ENCODE measurements at regions not wholly inside any gene's neighbourhood (a gene's known extent, or its start where the extent isn't known, plus 50 kb on each side); places are given as distances from the start of the nearest gene placed in this dataset.

DNA sequence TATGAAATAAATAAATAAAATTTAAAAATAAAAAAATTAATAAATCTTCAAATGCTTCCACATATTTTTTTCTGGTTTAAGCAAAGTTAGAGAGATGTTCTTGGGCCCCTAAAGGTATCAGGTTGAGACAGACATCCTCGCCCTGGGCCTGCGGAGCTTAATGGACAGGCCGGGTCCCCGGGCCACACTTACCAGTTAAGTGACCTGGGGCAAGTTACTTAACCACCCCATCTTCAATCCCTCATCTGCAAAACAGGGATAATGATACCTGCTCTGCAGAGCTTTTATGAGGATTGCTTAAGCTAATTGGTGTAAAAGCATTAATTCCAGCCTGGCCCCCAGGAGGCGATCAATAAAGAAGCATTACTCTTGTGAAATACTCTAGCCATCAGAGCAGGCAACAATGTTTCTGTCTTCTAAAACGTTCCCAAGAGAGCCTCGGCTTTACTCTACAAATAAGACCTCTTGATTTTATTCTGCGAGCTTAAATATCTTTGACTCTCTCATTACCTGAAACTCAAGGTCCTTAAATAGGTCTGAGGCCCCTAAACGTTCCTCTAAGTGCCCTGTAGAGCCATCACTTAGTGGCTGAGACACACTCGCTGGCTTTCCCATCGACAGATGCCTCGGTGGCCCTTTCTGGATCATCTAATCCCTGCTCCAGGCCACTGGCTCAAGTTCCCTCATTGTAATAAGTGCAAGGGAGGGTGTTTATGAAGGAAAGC, 81.1 kb upstream of the DIO3 start:
- ATAC-seq, result no peak
- POLR2A ChIA-PET, result no interaction called here
- H3K79me2 ChIP-seq (ENCODE audit: insufficient read depth, low read length), result no peaks in the 10 kb centered on the region

More for the DNA sequence above, 81.1 kb upstream of the DIO3 start:
- no peak for DNase-seq (ENCODE audit: low read depth, low spot score)
- Histone ChIP-seq H3K27ac (ENCODE audit: low read depth, low read length) (no peak overlapping the region), H2AFZ (ENCODE audit: low read depth, low read length, poor library complexity, severe bottlenecking) (no peak overlapping the region), H3K36me3 (ENCODE audit: control insufficient read depth in 1 of 2, insufficient read depth in 2 of 2, low read length in 2 of 2) (no peaks in the 10 kb centered on the region), H3K4me3 (replicated peaks in 1 of 2; ENCODE audit: low read depth in 1 of 2, low read length in 2 of 2) (no peak overlapping the region), H3K9me3 (ENCODE audit: control insufficient read depth in 1 of 2, insufficient read depth in 1 of 2, low read depth in 1 of 2, low read length in 2 of 2) (peaks cover 0 to 4% of the 10 kb centered on the region in 2 experiments; a peak in 1 of 4 replicates), H3K9me2 (ENCODE audit: insufficient read depth) (no peaks in the 10 kb centered on the region), H3K27me3 (ENCODE audit: insufficient read depth, low read length) (no peaks in the 10 kb centered on the region), H3K4me2 (ENCODE audit: low read length) (no peak overlapping the region), H3K9ac (ENCODE audit: low read length) (no peak overlapping the region), H3K4me1 (ENCODE audit: control insufficient read depth in 1 of 2, insufficient read depth in 2 of 2, low read length in 2 of 2) (peaks cover 26 to 30% of the 10 kb centered on the region in 2 experiments), H4K20me1 (ENCODE audit: insufficient read depth) (no peaks in the 10 kb centered on the region)
- BruUV-seq (replicated peaks), result no TSS peak
- intact Hi-C loops (cut with micrococcal nuclease), result no loop called here
- ChIA-PET CTCF (no interaction called here), RAD21 (ENCODE audit: low non-redundant PET in 1 of 2, low total read pairs in 2 of 2, uncharacterized antibody in 2 of 2, unreplicated experiment in 2 of 2) (no interaction called here)
- TF ChIP-seq, protein P1, sequence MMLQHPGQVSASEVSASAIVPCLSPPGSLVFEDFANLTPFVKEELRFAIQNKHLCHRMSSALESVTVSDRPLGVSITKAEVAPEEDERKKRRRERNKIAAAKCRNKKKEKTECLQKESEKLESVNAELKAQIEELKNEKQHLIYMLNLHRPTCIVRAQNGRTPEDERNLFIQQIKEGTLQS (IDR thresholded peaks at IDR 0.05), result no peak
- no peak for TF ChIP-seq ELF1 (IDR thresholded peaks at IDR 0.05; ENCODE audit: borderline replicate concordance, low read depth)
- no peak for TF ChIP-seq POLR2AphosphoS5 (IDR thresholded peaks at IDR 0.05; ENCODE audit: low read depth, low read length)
- no peak for TF ChIP-seq POLR2A (IDR thresholded peaks at IDR 0.05; ENCODE audit: borderline replicate concordance, extremely low read depth, insufficient read depth, insufficient read length)
- TF ChIP-seq, protein P2, sequence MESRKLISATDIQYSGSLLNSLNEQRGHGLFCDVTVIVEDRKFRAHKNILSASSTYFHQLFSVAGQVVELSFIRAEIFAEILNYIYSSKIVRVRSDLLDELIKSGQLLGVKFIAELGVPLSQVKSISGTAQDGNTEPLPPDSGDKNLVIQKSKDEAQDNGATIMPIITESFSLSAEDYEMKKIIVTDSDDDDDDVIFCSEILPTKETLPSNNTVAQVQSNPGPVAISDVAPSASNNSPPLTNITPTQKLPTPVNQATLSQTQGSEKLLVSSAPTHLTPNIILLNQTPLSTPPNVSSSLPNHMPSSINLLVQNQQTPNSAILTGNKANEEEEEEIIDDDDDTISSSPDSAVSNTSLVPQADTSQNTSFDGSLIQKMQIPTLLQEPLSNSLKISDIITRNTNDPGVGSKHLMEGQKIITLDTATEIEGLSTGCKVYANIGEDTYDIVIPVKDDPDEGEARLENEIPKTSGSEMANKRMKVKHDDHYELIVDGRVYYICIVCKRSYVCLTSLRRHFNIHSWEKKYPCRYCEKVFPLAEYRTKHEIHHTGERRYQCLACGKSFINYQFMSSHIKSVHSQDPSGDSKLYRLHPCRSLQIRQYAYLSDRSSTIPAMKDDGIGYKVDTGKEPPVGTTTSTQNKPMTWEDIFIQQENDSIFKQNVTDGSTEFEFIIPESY (IDR thresholded peaks at IDR 0.05; ENCODE audit: extremely low read depth, insufficient replicate concordance, low read length), result no peak
- TF ChIP-seq RAD21 (IDR thresholded peaks at IDR 0.05; ENCODE audit: low read depth), result no peak
- TF ChIP-seq CBX3 (IDR thresholded peaks at IDR 0.05; ENCODE audit: low read depth), result no peak
- TF ChIP-seq YY1 (IDR thresholded peaks at IDR 0.05; ENCODE audit: extremely low read depth, insufficient replicate concordance, low read depth, low read length), result no peak
- TF ChIP-seq CEBPB (IDR thresholded peaks at IDR 0.05; ENCODE audit: low read depth), result no peak
- TF ChIP-seq, protein P3, sequence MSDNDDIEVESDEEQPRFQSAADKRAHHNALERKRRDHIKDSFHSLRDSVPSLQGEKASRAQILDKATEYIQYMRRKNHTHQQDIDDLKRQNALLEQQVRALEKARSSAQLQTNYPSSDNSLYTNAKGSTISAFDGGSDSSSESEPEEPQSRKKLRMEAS (IDR thresholded peaks at IDR 0.05), result no peak
- no peak for TF ChIP-seq TCF7L2 (IDR thresholded peaks at IDR 0.05; ENCODE audit: borderline replicate concordance, extremely low read depth, insufficient read depth, insufficient read length)
- no peak for TF ChIP-seq EZH2 (IDR thresholded peaks at IDR 0.05)
- TF ChIP-seq, protein P4, sequence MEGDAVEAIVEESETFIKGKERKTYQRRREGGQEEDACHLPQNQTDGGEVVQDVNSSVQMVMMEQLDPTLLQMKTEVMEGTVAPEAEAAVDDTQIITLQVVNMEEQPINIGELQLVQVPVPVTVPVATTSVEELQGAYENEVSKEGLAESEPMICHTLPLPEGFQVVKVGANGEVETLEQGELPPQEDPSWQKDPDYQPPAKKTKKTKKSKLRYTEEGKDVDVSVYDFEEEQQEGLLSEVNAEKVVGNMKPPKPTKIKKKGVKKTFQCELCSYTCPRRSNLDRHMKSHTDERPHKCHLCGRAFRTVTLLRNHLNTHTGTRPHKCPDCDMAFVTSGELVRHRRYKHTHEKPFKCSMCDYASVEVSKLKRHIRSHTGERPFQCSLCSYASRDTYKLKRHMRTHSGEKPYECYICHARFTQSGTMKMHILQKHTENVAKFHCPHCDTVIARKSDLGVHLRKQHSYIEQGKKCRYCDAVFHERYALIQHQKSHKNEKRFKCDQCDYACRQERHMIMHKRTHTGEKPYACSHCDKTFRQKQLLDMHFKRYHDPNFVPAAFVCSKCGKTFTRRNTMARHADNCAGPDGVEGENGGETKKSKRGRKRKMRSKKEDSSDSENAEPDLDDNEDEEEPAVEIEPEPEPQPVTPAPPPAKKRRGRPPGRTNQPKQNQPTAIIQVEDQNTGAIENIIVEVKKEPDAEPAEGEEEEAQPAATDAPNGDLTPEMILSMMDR (IDR thresholded peaks at IDR 0.05 in 2 of 3, conservative IDR thresholded peaks at IDR 0.05 in 1 of 3; ENCODE audit: borderline replicate concordance in 1 of 3, insufficient read depth in 1 of 3, low read depth in 2 of 3, low read length in 2 of 3), result no peak
- TF ChIP-seq SIN3A (IDR thresholded peaks at IDR 0.05; ENCODE audit: low read depth), result no peak
- no peak for TF ChIP-seq JUND (IDR thresholded peaks at IDR 0.05)
- no peak for TF ChIP-seq SRF (IDR thresholded peaks at IDR 0.05; ENCODE audit: low read depth)
- TF ChIP-seq EGR1 (IDR thresholded peaks at IDR 0.05; ENCODE audit: low read depth), result no peak
- no peak for TF ChIP-seq ZNF274 (IDR thresholded peaks at IDR 0.05; ENCODE audit: low read depth, low read length)
- TF ChIP-seq EZH2phosphoT487 (IDR thresholded peaks at IDR 0.05; ENCODE audit: borderline replicate concordance), result no peak
- TF ChIP-seq FOSL1 (IDR thresholded peaks at IDR 0.05; ENCODE audit: low read depth), result no peak
